HCT116 (cell line): ENCODE measurements at regions not wholly inside any gene's neighbourhood (a gene's known extent, or its start where the extent isn't known, plus 50 kb on each side); places are given as distances from the start of the nearest gene placed in this dataset.

ENCODE experiments used
- FOSL1 ChIP-seq: IDR thresholded peaks from 2 replicates; pipeline ENCODE4 v1.6.1; 2012; ENCODE audit warnings: low read depth
- POLR2A ChIP-seq: IDR thresholded peaks from 2 replicates; pipeline ENCODE4 v1.7.0; 2011; ENCODE audit warnings: borderline replicate concordance; ENCODE audit not compliant: insufficient read depth, insufficient read length; ENCODE audit errors: extremely low read depth
- TF ChIP-seq, protein P1 (sequence below), 3 experiments: fragments of 200-600 bp in 1 of 3; sonication (generic) in 1 of 3; IDR thresholded peaks in 2 of 3; conservative IDR thresholded peaks in 1 of 3; 2 replicates each; pipeline ENCODE4 v1.5.1; 2012 to 2017; ENCODE audit warnings: low read depth in 2 of 3, low read length in 2 of 3, antibody characterized with exemption in 1 of 3, borderline replicate concordance in 1 of 3, control low read depth in 1 of 3, mild to moderate bottlenecking in 1 of 3, mixed read lengths in 1 of 3, mixed run types in 1 of 3, moderate library complexity in 1 of 3; ENCODE audit not compliant: insufficient read depth in 1 of 3

DNA sequence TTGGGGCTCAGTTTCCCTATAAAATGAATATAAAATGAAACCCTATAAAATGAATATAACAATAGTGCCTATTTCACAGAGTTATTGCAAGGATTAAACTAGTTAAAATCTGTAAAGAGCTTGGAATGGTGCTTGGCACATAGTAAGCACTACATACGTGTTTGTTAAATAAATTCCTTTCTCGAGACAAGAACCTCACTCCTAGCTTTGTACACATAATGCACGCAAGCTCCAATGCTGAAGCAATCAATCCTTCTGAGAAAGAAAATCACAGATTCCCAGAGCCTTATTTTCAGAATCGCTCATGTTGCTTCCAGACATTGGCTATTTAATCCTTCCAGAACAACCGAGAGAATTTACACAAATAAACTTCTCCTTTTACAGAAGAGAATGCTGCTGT lies 440.9 kb downstream of the IRS1 start:
- TF ChIP-seq, protein P1, sequence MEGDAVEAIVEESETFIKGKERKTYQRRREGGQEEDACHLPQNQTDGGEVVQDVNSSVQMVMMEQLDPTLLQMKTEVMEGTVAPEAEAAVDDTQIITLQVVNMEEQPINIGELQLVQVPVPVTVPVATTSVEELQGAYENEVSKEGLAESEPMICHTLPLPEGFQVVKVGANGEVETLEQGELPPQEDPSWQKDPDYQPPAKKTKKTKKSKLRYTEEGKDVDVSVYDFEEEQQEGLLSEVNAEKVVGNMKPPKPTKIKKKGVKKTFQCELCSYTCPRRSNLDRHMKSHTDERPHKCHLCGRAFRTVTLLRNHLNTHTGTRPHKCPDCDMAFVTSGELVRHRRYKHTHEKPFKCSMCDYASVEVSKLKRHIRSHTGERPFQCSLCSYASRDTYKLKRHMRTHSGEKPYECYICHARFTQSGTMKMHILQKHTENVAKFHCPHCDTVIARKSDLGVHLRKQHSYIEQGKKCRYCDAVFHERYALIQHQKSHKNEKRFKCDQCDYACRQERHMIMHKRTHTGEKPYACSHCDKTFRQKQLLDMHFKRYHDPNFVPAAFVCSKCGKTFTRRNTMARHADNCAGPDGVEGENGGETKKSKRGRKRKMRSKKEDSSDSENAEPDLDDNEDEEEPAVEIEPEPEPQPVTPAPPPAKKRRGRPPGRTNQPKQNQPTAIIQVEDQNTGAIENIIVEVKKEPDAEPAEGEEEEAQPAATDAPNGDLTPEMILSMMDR (IDR thresholded peaks at IDR 0.05 in 2 of 3, conservative IDR thresholded peaks at IDR 0.05 in 1 of 3; ENCODE audit: borderline replicate concordance in 1 of 3, insufficient read depth in 1 of 3, low read depth in 2 of 3, low read length in 2 of 3): no peak
- TF ChIP-seq FOSL1 (no peak), POLR2A (no peak)
